Upper lobe of left lung (tissue), 6 donors: ENCODE measurements at regions not wholly inside any gene's neighbourhood (a gene's known extent, or its start where the extent isn't known, plus 50 kb on each side); places are given as distances from the start of the nearest gene placed in this dataset.

Experiments
- ATAC-seq, 2 donors: fragments of 200-7000 bp; cut with Tn5 transposase; one replicate each; pipeline ENCODE4 v1.9.1; 2022; ENCODE audit warnings: mild to moderate bottlenecking in 2 of 2, moderate library complexity in 2 of 2; ENCODE audit not compliant: low FRiP score in 2 of 2
- DNase-seq, 2 donors: peaks; one replicate each; pipeline ENCODE4 v3.0.0-alpha.2; 2019 to 2020
- H3K27ac ChIP-seq, 4 donors: fragments of 200-600 bp; sonication (generic); one replicate each; pipeline ENCODE4 v1.5.1; 2016 to 2019
- H3K27me3 ChIP-seq, 4 donors: fragments of 200-600 bp; sonication (generic); one replicate each; pipeline ENCODE4 v1.5.1; 2017 to 2019
- H3K36me3 ChIP-seq, 4 donors: fragments of 200-600 bp; sonication (generic); one replicate each; pipeline ENCODE4 v1.5.1; 2016 to 2019
- H3K4me1 ChIP-seq, 4 donors: fragments of 200-600 bp; sonication (generic); one replicate each; pipeline ENCODE4 v1.5.1; 2018 to 2019
- H3K4me3 ChIP-seq, 4 donors: fragments of 200-600 bp; sonication (generic); one replicate each; pipeline ENCODE4 v1.5.1; 2017 to 2019; ENCODE audit warnings: mild to moderate bottlenecking in 2 of 4, moderate library complexity in 1 of 4
- H3K9me3 ChIP-seq, 4 donors: fragments of 200-600 bp; sonication (generic); one replicate each; pipeline ENCODE4 v1.5.1; 2018 to 2019
- CTCF ChIP-seq, 6 experiments: fragments of 450-650 bp in 4 of 6; fragments of 200-600 bp in 2 of 6; sonication (generic) in 2 of 6; IDR thresholded peaks; one replicate each; pipeline ENCODE4 v1.5.1; 2016 to 2019; ENCODE audit warnings: antibody characterized with exemption in 6 of 6
- EP300 ChIP-seq, 4 donors: sonication (generic); formaldehyde crosslinking; IDR thresholded peaks; one replicate each; pipeline ENCODE4 v1.5.1; 2017; ENCODE audit warnings: antibody characterized with exemption in 4 of 4, control low read depth in 2 of 4
- POLR2A ChIP-seq, 4 donors: fragments of 450-650 bp; IDR thresholded peaks; one replicate each; pipeline ENCODE4 v1.5.1; 2016 to 2017; ENCODE audit warnings: antibody characterized with exemption in 4 of 4, mild to moderate bottlenecking in 2 of 4
- POLR2AphosphoS5 ChIP-seq, 2 donors: sonication (generic); formaldehyde crosslinking; IDR thresholded peaks; one replicate each; pipeline ENCODE4 v1.5.1; 2017; ENCODE audit warnings: antibody characterized with exemption in 2 of 2
- WGBS, 2 donors: methylation state at CpG; one replicate each; pipeline ENCODE4 v1.1.5; 2017 to 2018; 5-methylcytosine and 5-hydroxymethylcytosine counted together
- donor health status: DM: no; HTN: no; CAD: no; lungs with moderate emphysema.
- donor health status: DM: no; HTN: yes; CAD: no; lungs with severe emphysema.

- no peaks in the 10 kb centered on the region for H3K9me3 ChIP-seq
- no peaks in the 10 kb centered on the region for H3K4me1 ChIP-seq
- no peaks in the 10 kb centered on the region for H3K27me3 ChIP-seq
- TF ChIP-seq POLR2AphosphoS5 (IDR thresholded peaks at IDR 0.05) (no peak), CTCF (IDR thresholded peaks at IDR 0.05) (no peak), POLR2A (IDR thresholded peaks at IDR 0.05) (no peak), EP300 (IDR thresholded peaks at IDR 0.05) (no peak)
- H3K36me3 ChIP-seq = no peaks in the 10 kb centered on the region
- 87 to 97% methylated on average over 1 of the region's 1 CpG for WGBS, 2 donors
- no peak overlapping the region for H3K4me3 ChIP-seq
- DNase-seq (no peak), ATAC-seq (no peak)
- no peak overlapping the region for H3K27ac ChIP-seq
These were observed 447.8 kb upstream of the IGFBP3 start for GRCh38 chr7:46368871-46369270.

- H3K4me1 ChIP-seq = no peaks in the 10 kb centered on the region
- DNase-seq = no peak
- H3K27me3 ChIP-seq = no peaks in the 10 kb centered on the region
- H3K27ac ChIP-seq = no peak overlapping the region
- WGBS, 2 donors = 80 to 84% methylated on average over 1 of the region's 1 CpG
- no peak overlapping the region for H3K4me3 ChIP-seq
- no peaks in the 10 kb centered on the region for H3K36me3 ChIP-seq
- TF ChIP-seq EP300 (IDR thresholded peaks at IDR 0.05) (no peak), CTCF (IDR thresholded peaks at IDR 0.05) (no peak), POLR2A (IDR thresholded peaks at IDR 0.05) (no peak), POLR2AphosphoS5 (IDR thresholded peaks at IDR 0.05) (no peak)
- ATAC-seq = no peak
- H3K9me3 ChIP-seq = no peaks in the 10 kb centered on the region
These were observed 445.5 kb upstream of the IGFBP3 start for GRCh38 chr7:46366526-46366925.

GRCh38 chr7:46363688-46364087 lies 442.6 kb upstream of the IGFBP3 start:
- DNase-seq (no peak), ATAC-seq (no peak)
- H3K27me3 ChIP-seq = no peaks in the 10 kb centered on the region
- H3K36me3 ChIP-seq = no peaks in the 10 kb centered on the region
- H3K27ac ChIP-seq = no peak overlapping the region
- no peak for TF ChIP-seq EP300 (IDR thresholded peaks at IDR 0.05)
- WGBS, 2 donors = 62 to 69% methylated on average over 1 of the region's 1 CpG
- no peaks in the 10 kb centered on the region for H3K4me1 ChIP-seq
- no peak overlapping the region for H3K4me3 ChIP-seq
- no peaks in the 10 kb centered on the region for H3K9me3 ChIP-seq

GRCh38 chr7:46360811-46361210 lies 439.7 kb upstream of the IGFBP3 start:
- no peaks in the 10 kb centered on the region for H3K36me3 ChIP-seq
- H3K27ac ChIP-seq = no peak overlapping the region
- no peak for ATAC-seq
- H3K4me3 ChIP-seq = no peak overlapping the region
- no peak for DNase-seq
- H3K9me3 ChIP-seq = no peaks in the 10 kb centered on the region
- H3K27me3 ChIP-seq = no peaks in the 10 kb centered on the region
- TF ChIP-seq POLR2AphosphoS5 (IDR thresholded peaks at IDR 0.05) (no peak), POLR2A (IDR thresholded peaks at IDR 0.05) (no peak), CTCF (IDR thresholded peaks at IDR 0.05) (no peak), EP300 (IDR thresholded peaks at IDR 0.05) (no peak)
- 63 to 77% methylated on average over 2 of the region's 2 CpGs for WGBS, 2 donors
- no peaks in the 10 kb centered on the region for H3K4me1 ChIP-seq

- ATAC-seq (no peak), DNase-seq (no peak)
- Histone ChIP-seq H3K36me3 (no peaks in the 10 kb centered on the region), H3K27me3 (no peaks in the 10 kb centered on the region), H3K4me3 (no peak overlapping the region), H3K27ac (no peak overlapping the region), H3K9me3 (no peaks in the 10 kb centered on the region), H3K4me1 (no peaks in the 10 kb centered on the region)
- WGBS, 2 donors = 78 to 81% methylated on average over 3 of the region's 3 CpGs
- TF ChIP-seq POLR2A (IDR thresholded peaks at IDR 0.05) (no peak), EP300 (IDR thresholded peaks at IDR 0.05) (no peak), POLR2AphosphoS5 (IDR thresholded peaks at IDR 0.05) (no peak), CTCF (IDR thresholded peaks at IDR 0.05) (no peak)
These were observed 439.2 kb upstream of the IGFBP3 start for GRCh38 chr7:46360296-46360695.
